ENCODE measurements at regions not wholly inside any gene's neighbourhood (a gene's known extent, or its start where the extent isn't known, plus 50 kb on each side); places are given as distances from the start of the nearest gene placed in this dataset.
A peak's percentile ranks its signal among the peaks of the same experiment; 100 is the strongest.

- Mint-ChIP-seq H3K9me3 (no peaks in the 10 kb centered on the region), H3K4me1 (peaks cover 2% of the 10 kb centered on the region), H3K27ac (no peak overlapping the region), H3K4me3 (no peak overlapping the region), H3K27me3 (peaks cover 1% of the 10 kb centered on the region), H3K36me3 (peaks cover 4% of the 10 kb centered on the region)
- ATAC-seq (ENCODE audit: low read depth) (no peak), DNase-seq (ENCODE audit: low spot score in 2 of 2) (no peak)
Observed at GRCh38 chr13:51518827-51519226, 65.4 kb upstream of the WDFY2 start.

DNA sequence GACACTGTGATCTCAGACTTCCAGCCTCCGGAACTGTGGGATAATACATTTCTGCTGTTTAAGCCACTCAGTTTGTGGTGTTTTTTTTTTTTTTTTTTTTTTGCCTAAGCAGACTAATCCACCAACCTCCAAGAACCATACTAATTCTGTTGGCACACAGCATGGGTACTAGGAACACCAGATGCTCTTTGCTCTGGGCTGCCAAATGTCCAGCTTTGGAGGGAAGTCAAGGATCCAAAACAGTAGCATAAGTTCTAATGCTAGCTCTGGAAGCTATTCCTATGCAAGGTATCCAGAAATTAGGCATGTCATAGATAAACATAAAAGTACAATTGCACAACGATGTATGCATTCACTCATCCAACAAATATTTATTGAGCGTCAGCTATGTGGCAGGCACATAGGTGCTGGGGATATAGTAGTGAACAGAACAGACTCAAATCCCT is 64.5 kb upstream of the WDFY2 start:
- Mint-ChIP-seq H3K9me3 (no peaks in the 10 kb centered on the region), H3K27me3 (peaks cover 1% of the 10 kb centered on the region), H3K4me3 (no peak overlapping the region), H3K4me1 (peaks cover 2% of the 10 kb centered on the region), H3K36me3 (peaks cover 2% of the 10 kb centered on the region), H3K27ac (no peak overlapping the region)
- no peak for ATAC-seq (ENCODE audit: low read depth)
- DNase-seq (ENCODE audit: low spot score in 2 of 2): no peak

DNA sequence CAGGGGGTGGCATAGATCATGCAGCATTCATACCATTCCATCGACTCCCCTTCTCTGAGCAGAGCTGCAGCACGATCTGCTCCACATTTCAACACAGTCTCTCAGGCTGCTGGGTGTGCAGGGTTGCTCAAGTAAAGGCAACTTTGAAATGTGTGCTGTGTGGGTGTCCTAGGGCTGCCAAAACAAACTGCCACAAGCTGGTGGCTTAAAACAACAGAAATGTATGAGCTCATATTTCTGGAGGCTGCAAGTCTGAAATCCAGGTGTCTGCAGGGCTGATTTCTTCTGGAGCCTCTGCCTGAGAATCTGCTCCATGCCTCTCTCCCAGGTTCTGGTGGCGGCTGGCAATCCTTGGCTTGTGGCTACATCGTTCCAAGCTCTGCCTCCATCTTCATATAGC is 63.7 kb upstream of the WDFY2 start:
- Mint-ChIP-seq H3K27me3 (peaks cover 1% of the 10 kb centered on the region), H3K36me3 (peaks cover 1% of the 10 kb centered on the region), H3K27ac (no peak overlapping the region), H3K4me1 (peaks cover 2% of the 10 kb centered on the region), H3K4me3 (no peak overlapping the region), H3K9me3 (no peaks in the 10 kb centered on the region)
- ATAC-seq (ENCODE audit: low read depth) (no peak), DNase-seq (ENCODE audit: low spot score in 2 of 2) (no peak)

DNA sequence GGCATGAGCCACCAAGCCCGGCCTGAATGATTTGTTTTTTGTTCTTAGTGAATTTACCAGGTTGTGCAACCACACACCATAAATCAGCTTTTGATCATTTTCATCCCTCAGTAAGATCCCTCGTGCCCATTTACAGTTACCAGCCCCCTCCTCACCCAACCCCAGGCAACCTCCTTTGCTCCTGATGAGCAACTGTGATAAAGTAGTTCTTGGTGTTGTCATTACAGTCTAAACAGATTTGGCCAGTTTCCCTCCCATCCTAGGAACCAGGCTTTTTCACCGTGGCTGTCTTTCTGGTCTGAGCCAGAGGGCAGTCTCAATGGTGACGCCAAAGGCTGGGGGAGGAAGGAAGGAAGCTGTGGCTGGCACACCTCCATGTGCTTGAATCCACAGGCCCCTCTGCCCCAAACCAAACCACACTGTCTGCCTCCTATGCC is 61.2 kb upstream of the WDFY2 start:
- Mint-ChIP-seq H3K4me1 (peaks cover 2% of the 10 kb centered on the region), H3K27me3 (peaks cover 1% of the 10 kb centered on the region), H3K9me3 (peaks cover 2% of the 10 kb centered on the region), H3K36me3 (peaks cover 3% of the 10 kb centered on the region), H3K27ac (no peak overlapping the region), H3K4me3 (no peak overlapping the region)
- DNase-seq (ENCODE audit: low spot score in 2 of 2) (no peak), ATAC-seq (ENCODE audit: low read depth) (no peak)

- Mint-ChIP-seq H3K4me1 (peaks cover 2% of the 10 kb centered on the region), H3K9me3 (peaks cover 2% of the 10 kb centered on the region), H3K36me3 (peaks cover 3% of the 10 kb centered on the region), H3K27ac (no peak overlapping the region), H3K4me3 (no peak overlapping the region), H3K27me3 (peaks cover 1% of the 10 kb centered on the region)
- no peak for ATAC-seq (ENCODE audit: low read depth)
- no peak for DNase-seq (ENCODE audit: low spot score in 2 of 2)
Observed at GRCh38 chr13:51524312-51524711, 60.0 kb upstream of the WDFY2 start.

- Mint-ChIP-seq H3K9me3 (peaks cover 2% of the 10 kb centered on the region), H3K4me1 (peaks cover 3% of the 10 kb centered on the region), H3K36me3 (peaks cover 3% of the 10 kb centered on the region), H3K27me3 (peaks cover 1% of the 10 kb centered on the region), H3K27ac (no peak overlapping the region), H3K4me3 (no peak overlapping the region)
- ATAC-seq (ENCODE audit: low read depth) (no peak), DNase-seq (ENCODE audit: low spot score in 2 of 2) (no peak)
Observed at GRCh38 chr13:51524829-51525566, 59.3 kb upstream of the WDFY2 start.

GRCh38 chr13:51525567-51526167 is 58.6 kb upstream of the WDFY2 start:
- no peak overlapping the region for H3K4me3 Mint-ChIP-seq
- peaks cover 3% of the 10 kb centered on the region for H3K36me3 Mint-ChIP-seq
- DNase-seq (ENCODE audit: low spot score in 2 of 2) (no peak), ATAC-seq (ENCODE audit: low read depth) (no peak)
- peaks cover 1% of the 10 kb centered on the region for H3K27me3 Mint-ChIP-seq
- H3K4me1 Mint-ChIP-seq: peaks cover 9% of the 10 kb centered on the region
- peaks cover 2% of the 10 kb centered on the region for H3K9me3 Mint-ChIP-seq
- no peak overlapping the region for H3K27ac Mint-ChIP-seq

- Mint-ChIP-seq H3K27ac (no peak overlapping the region), H3K27me3 (no peaks in the 10 kb centered on the region), H3K4me3 (no peak overlapping the region), H3K9me3 (peaks cover 2% of the 10 kb centered on the region), H3K4me1 (peaks cover 9% of the 10 kb centered on the region), H3K36me3 (peaks cover 3% of the 10 kb centered on the region)
- DNase-seq (ENCODE audit: low spot score in 2 of 2) (no peak), ATAC-seq (ENCODE audit: low read depth) (no peak)
Observed at GRCh38 chr13:51526202-51526601, 58.1 kb upstream of the WDFY2 start.

DNA sequence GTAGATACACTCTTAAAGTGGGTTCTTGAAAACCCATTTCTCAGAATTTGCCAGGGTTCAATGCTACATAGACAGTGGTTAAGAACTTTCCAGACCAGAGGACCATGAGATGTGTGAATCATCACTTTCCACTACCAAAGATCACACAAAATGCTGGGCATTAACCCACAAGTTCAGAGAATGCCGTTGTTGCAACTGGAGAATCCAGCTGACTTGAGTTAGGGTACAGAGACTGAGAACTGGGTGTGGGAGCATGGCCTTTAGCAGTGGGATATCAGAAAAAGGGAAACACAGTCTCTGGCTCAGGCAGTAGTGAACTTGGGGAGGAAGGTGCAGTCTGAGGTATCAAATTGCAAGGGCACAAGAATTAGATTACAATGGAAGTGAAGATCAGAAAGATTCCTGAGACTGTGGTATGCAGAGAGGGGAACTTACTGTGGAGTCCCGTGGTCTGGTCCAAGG is 51.5 kb upstream of the WDFY2 start:
- Mint-ChIP-seq H3K27me3 (no peaks in the 10 kb centered on the region), H3K4me1 (peaks cover 18% of the 10 kb centered on the region), H3K4me3 (no peak overlapping the region), H3K36me3 (no peaks in the 10 kb centered on the region), H3K27ac (no peak overlapping the region), H3K9me3 (no peaks in the 10 kb centered on the region)
- DNase-seq (ENCODE audit: low spot score in 2 of 2) (no peak), ATAC-seq (ENCODE audit: low read depth) (no peak)

GRCh38 chr13:51534041-51534817 is 50.0 kb upstream of the WDFY2 start:
- H3K4me1 Mint-ChIP-seq: peaks cover 18% of the 10 kb centered on the region
- peak overlapping the region; percentile 41 for H3K4me3 Mint-ChIP-seq
- H3K27ac Mint-ChIP-seq: peak overlapping the region; percentile 17
- peak; percentile 73 for ATAC-seq (ENCODE audit: low read depth)
- H3K27me3 Mint-ChIP-seq: no peaks in the 10 kb centered on the region
- no peak for DNase-seq (ENCODE audit: low spot score in 2 of 2)
- H3K36me3 Mint-ChIP-seq: no peaks in the 10 kb centered on the region
- no peaks in the 10 kb centered on the region for H3K9me3 Mint-ChIP-seq

Measured in memory B cell (primary cell).